IMR-90 (cell line): ENCODE measurements at regions not wholly inside any gene's neighbourhood (a gene's known extent, or its start where the extent isn't known, plus 50 kb on each side); places are given as distances from the start of the nearest gene placed in this dataset.

Experiments used
- ATAC-seq: fragments of 200-7000 bp; cut with Tn5 transposase; 2 replicates; pipeline ENCODE4 v1.9.1; 2020; ENCODE audit warnings: low read depth, mild to moderate bottlenecking, moderate library complexity
- BruUV-seq: library from RNA; stranded (reverse); fragments of 400-500 nt; replicated peaks from 2 replicates; lab custom pipeline; 2021; lab: Mats Ljungman, UMichigan
- CTCF ChIA-PET: fragments of 300-600 bp; formaldehyde crosslinking; extraction: SDS; loops from one replicate; lab custom pipeline; 2021; ENCODE audit warnings: antibody characterized with exemption; lab: Yijun Ruan, JAX
- POLR2A ChIA-PET: fragments of 300-600 bp; sonication (Branson Sonifier 250); formaldehyde crosslinking; loops from one replicate; lab custom pipeline; 2022; ENCODE audit warnings: antibody characterized with exemption; ENCODE audit not compliant: unreplicated experiment; lab: Charles Lee
- DNase-seq: peaks from one replicate; pipeline ENCODE4 v3.0.0; 2013
- H2AFZ ChIP-seq: replicated peaks from 2 replicates; pipeline ENCODE3; 2013; ENCODE audit warnings: low read length, mild to moderate bottlenecking; ENCODE audit not compliant: poor library complexity
- H2AK5ac ChIP-seq: 2 replicates; pipeline ENCODE4 v1.6.1; 2013; ENCODE audit warnings: low read depth, low read length, inconsistent platforms
- H2AK9ac ChIP-seq: replicated peaks from 2 replicates; pipeline ENCODE3; 2013; ENCODE audit warnings: mild to moderate bottlenecking, low read depth, low read length, moderate library complexity; ENCODE audit not compliant: poor library complexity
- H2BK120ac ChIP-seq: 2 replicates; pipeline ENCODE4 v1.6.1; 2013; ENCODE audit warnings: low read depth, low read length, inconsistent platforms
- H2BK15ac ChIP-seq: 3 replicates; pipeline ENCODE4 v1.6.1; 2013; ENCODE audit warnings: low read depth, low read length, inconsistent platforms
- H2BK20ac ChIP-seq: 2 replicates; pipeline ENCODE4 v1.6.1; 2013; ENCODE audit warnings: low read depth, mild to moderate bottlenecking, inconsistent platforms, low read length, moderate library complexity
- H2BK5ac ChIP-seq: 2 replicates; pipeline ENCODE4 v1.6.1; 2013; ENCODE audit warnings: mild to moderate bottlenecking, low read depth, low read length, inconsistent platforms; ENCODE audit not compliant: poor library complexity, severe bottlenecking
- H3K14ac ChIP-seq: replicated peaks from 2 replicates; pipeline ENCODE4 v1.6.1; 2013; ENCODE audit warnings: low read depth, low read length, inconsistent platforms
- H3K18ac ChIP-seq: 2 replicates; pipeline ENCODE4 v1.6.1; 2013; ENCODE audit warnings: low read depth, low read length, control low read depth
- H3K23ac ChIP-seq: 2 replicates; pipeline ENCODE4 v1.6.1; 2013; ENCODE audit warnings: low read depth, low read length, inconsistent platforms
- H3K27ac ChIP-seq: 2 replicates; pipeline ENCODE4 v1.5.1; 2013; ENCODE audit warnings: mild to moderate bottlenecking, control low read depth, low read length; ENCODE audit not compliant: insufficient read depth
- H3K27me3 ChIP-seq: 2 replicates; pipeline ENCODE4 v1.6.1; 2013; ENCODE audit warnings: low read length; ENCODE audit not compliant: control insufficient read depth, insufficient read depth
- H3K36me3 ChIP-seq: 2 replicates; pipeline ENCODE4 v1.6.1; 2013; ENCODE audit warnings: low read length, mixed read lengths; ENCODE audit not compliant: control insufficient read depth, insufficient read depth
- H3K4ac ChIP-seq: 2 replicates; pipeline ENCODE4 v1.6.1; 2013; ENCODE audit warnings: low read depth, low read length, inconsistent platforms
- H3K4me1 ChIP-seq: 2 replicates; pipeline ENCODE4 v1.6.1; 2013; ENCODE audit warnings: low read length, mixed read lengths; ENCODE audit not compliant: control insufficient read depth, insufficient read depth
- H3K4me2 ChIP-seq: 2 replicates; pipeline ENCODE4 v1.6.1; 2013; ENCODE audit warnings: low read depth, mild to moderate bottlenecking, control low read depth, low read length, moderate library complexity
- H3K4me3 ChIP-seq: 2 replicates; pipeline ENCODE4 v1.5.1; 2013; ENCODE audit warnings: low read depth, mild to moderate bottlenecking, control low read depth, low read length, moderate library complexity; ENCODE audit not compliant: insufficient read depth
- H3K56ac ChIP-seq: 2 replicates; pipeline ENCODE4 v1.6.1; 2013; ENCODE audit warnings: low read length, inconsistent platforms; ENCODE audit not compliant: insufficient read depth; ENCODE audit errors: extremely low read depth
- H3K79me1 ChIP-seq, 2 experiments: 2 replicates each; pipeline ENCODE4 v1.6.1; 2013; ENCODE audit warnings: low read length in 2 of 2, inconsistent platforms in 1 of 2, low read depth in 1 of 2
- H3K9ac ChIP-seq: 2 replicates; pipeline ENCODE4 v1.6.1; 2013; ENCODE audit warnings: low read depth, low read length, control low read depth
- H3K9me1 ChIP-seq: 2 replicates; pipeline ENCODE4 v1.6.1; 2013; ENCODE audit warnings: low read length, inconsistent platforms; ENCODE audit not compliant: insufficient read depth
- H3K9me3 ChIP-seq: 2 replicates; pipeline ENCODE4 v1.6.1; 2013; ENCODE audit warnings: low read length; ENCODE audit not compliant: control insufficient read depth, insufficient read depth
- H4K20me1 ChIP-seq: 2 replicates; pipeline ENCODE4 v1.6.1; 2013; ENCODE audit warnings: low read length, inconsistent platforms; ENCODE audit not compliant: insufficient read depth
- H4K5ac ChIP-seq: 2 replicates; pipeline ENCODE4 v1.6.1; 2013; ENCODE audit warnings: mild to moderate bottlenecking, low read depth, low read length, control low read depth
- H4K8ac ChIP-seq, 2 experiments: 2 replicates each; pipeline ENCODE4 v1.6.1; 2013; ENCODE audit warnings: low read depth in 2 of 2, low read length in 2 of 2, control low read depth in 1 of 2, inconsistent platforms in 1 of 2
- H4K91ac ChIP-seq: 2 replicates; pipeline ENCODE4 v1.6.1; 2013; ENCODE audit warnings: low read depth, low read length, inconsistent platforms; ENCODE audit not compliant: insufficient read depth
- CEBPB ChIP-seq: IDR thresholded peaks from 2 replicates; pipeline ENCODE4 v1.6.1; 2012; ENCODE audit warnings: low read depth, low read length, improper control_type of control experiment
- CHD1 ChIP-seq: IDR thresholded peaks from 2 replicates; pipeline ENCODE4 v1.6.1; 2012; ENCODE audit warnings: low read depth, low read length, improper control_type of control experiment
- ELK1 ChIP-seq: fragments of 150-350 bp; IDR thresholded peaks from 2 replicates; pipeline ENCODE4 v1.6.1; 2016; ENCODE audit warnings: low read depth, mild to moderate bottlenecking, low read length, moderate library complexity, borderline replicate concordance
- FOS ChIP-seq: fragments of 150-350 bp; IDR thresholded peaks from 2 replicates; pipeline ENCODE4 v1.6.1; 2016; ENCODE audit warnings: low read depth, low read length
- MXI1 ChIP-seq: IDR thresholded peaks from 2 replicates; pipeline ENCODE4 v1.6.1; 2012; ENCODE audit warnings: low read depth, mild to moderate bottlenecking, low read length, moderate library complexity, borderline replicate concordance
- NFE2L2 ChIP-seq: fragments of 150-350 bp; IDR thresholded peaks from 2 replicates; pipeline ENCODE4 v1.6.1; 2016; ENCODE audit warnings: low read depth, mild to moderate bottlenecking, low read length
- POLR2A ChIP-seq: IDR thresholded peaks from 2 replicates; pipeline ENCODE4 v1.6.1; 2012; ENCODE audit warnings: mild to moderate bottlenecking, low read depth, low read length
- SMC3 ChIP-seq: fragments of 150-350 bp; IDR thresholded peaks from 2 replicates; pipeline ENCODE4 v1.6.1; 2016; ENCODE audit warnings: low read depth, mild to moderate bottlenecking, antibody characterized with exemption, low read length, moderate library complexity
- WGBS, 2 experiments: methylation state at CpG; one replicate each; pipeline versions ENCODE4 v1.1.5 to v1.1.7; 2013; ENCODE audit warnings: missing lambda C conversion rate in 2 of 2; ENCODE audit not compliant: insufficient read length in 1 of 2; ENCODE audit errors: extremely low coverage in 2 of 2; 5-methylcytosine and 5-hydroxymethylcytosine counted together
- dilution Hi-C: fragments of 300-500 bp; cut with HindIII; formaldehyde crosslinking; loops from one replicate; pipeline ENCODE4 v1.14.3; 2018; ENCODE audit warnings: low sequenced_read_pairs; ENCODE audit not compliant: unreplicated experiment
- in situ Hi-C: fragments of 300-500 bp; cut with MboI; formaldehyde crosslinking; loops from 3 replicates; pipeline ENCODE4 v1.14.3; 2019; ENCODE audit warnings: low sequenced_read_pairs, inconsistent platforms, mixed read lengths
- intact Hi-C: fragments of 100-400 bp; cut with micrococcal nuclease; formaldehyde crosslinking; loops from 2 replicates; pipeline ENCODE4 v1.10.0; 2022
- TF ChIP-seq, protein P1 (sequence below): fragments of 150-350 bp; IDR thresholded peaks from 2 replicates; pipeline ENCODE4 v1.6.1; 2017; ENCODE audit warnings: mild to moderate bottlenecking, antibody characterized with exemption, low read length, low read depth

DNA sequence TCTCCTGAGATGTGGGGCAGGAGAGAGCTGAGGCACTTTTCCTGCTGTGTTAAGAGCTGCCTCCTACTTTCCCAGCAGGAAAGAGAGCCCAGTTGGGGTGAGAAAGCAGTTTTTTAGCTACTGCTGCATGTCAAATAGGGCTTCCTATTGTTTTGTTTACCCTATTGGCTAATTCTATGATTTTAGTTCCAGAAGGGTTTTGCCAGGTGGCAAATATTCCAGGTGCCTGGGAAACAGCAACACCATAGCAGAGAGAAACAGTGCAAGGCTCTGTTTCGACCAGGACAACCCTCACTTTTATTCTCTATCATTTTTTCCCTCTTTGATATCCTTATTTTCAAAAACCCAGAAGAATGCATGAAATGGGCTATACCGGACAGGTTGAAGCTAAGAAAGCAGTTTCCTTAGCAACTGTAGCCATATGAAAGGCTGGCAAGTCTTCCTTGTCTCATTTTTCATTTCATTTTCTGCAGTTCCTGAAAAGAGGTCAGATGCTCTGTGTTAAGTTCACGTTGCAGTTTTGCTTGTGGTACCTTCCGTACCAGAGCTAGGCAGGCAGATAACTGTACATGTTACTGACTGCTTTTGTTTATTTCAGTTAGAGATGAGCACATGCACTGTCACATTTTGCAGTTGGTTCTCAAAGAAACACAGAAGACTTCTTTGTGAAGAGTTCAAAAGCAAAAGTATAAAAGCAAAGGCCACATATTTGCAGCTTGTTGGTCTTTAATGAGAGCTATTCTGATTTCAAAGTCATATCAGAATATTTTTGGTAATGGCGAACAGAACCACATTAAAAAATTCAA is 84.8 kb downstream of the AQP4 start:
- Histone ChIP-seq H4K91ac (no peak overlapping the region), H2AK9ac (no peak overlapping the region), H3K4me1 (no peaks in the 10 kb centered on the region), H3K27ac (no peak overlapping the region), H3K23ac (no peak overlapping the region), H3K36me3 (no peaks in the 10 kb centered on the region), H2AK5ac (no peak overlapping the region), H3K79me1 (no peaks in the 10 kb centered on the region), H2AFZ (no peak overlapping the region), H2BK5ac (no peak overlapping the region), H2BK20ac (no peak overlapping the region), H4K5ac (no peak overlapping the region), H4K20me1 (no peaks in the 10 kb centered on the region), H2BK120ac (no peak overlapping the region), H3K4me3 (no peak overlapping the region), H3K14ac (no peak overlapping the region), H3K4me2 (no peak overlapping the region), H3K9ac (no peak overlapping the region), H4K8ac (no peak overlapping the region), H2BK15ac (no peak overlapping the region), H3K27me3 (no peaks in the 10 kb centered on the region), H3K4ac (no peak overlapping the region), H3K9me3 (no peaks in the 10 kb centered on the region), H3K56ac (no peak overlapping the region), H3K9me1 (no peaks in the 10 kb centered on the region), H3K18ac (no peak overlapping the region)
- ChIA-PET CTCF (no interaction called here), POLR2A (no interaction called here)
- no peak for TF ChIP-seq ELK1
- TF ChIP-seq CHD1, result no peak
- no peak for TF ChIP-seq POLR2A
- TF ChIP-seq CEBPB, result no peak
- TF ChIP-seq NFE2L2, result no peak
- no peak for TF ChIP-seq FOS
- TF ChIP-seq SMC3, result no peak
- TF ChIP-seq MXI1, result no peak
- TF ChIP-seq, protein P1, sequence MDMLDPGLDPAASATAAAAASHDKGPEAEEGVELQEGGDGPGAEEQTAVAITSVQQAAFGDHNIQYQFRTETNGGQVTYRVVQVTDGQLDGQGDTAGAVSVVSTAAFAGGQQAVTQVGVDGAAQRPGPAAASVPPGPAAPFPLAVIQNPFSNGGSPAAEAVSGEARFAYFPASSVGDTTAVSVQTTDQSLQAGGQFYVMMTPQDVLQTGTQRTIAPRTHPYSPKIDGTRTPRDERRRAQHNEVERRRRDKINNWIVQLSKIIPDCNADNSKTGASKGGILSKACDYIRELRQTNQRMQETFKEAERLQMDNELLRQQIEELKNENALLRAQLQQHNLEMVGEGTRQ, result no peak
- intact Hi-C loops (no loop called here), in situ Hi-C loops (no loop called here), dilution Hi-C loops (no loop called here)
- BruUV-seq, result no TSS peak
- no peak for DNase-seq
- 17% methylated on average over 3 of the region's 5 CpGs; no CpG with 5 or more reads in 1 of the 2 experiments for WGBS, 2 experiments
- ATAC-seq, result no peak
